Mesothelial cell of epicardium (in vitro differentiated cells): ENCODE measurements at regions not wholly inside any gene's neighbourhood (a gene's known extent, or its start where the extent isn't known, plus 50 kb on each side); places are given as distances from the start of the nearest gene placed in this dataset.

Source experiments
- DNase-seq, 2 experiments: peaks; one replicate each; pipeline ENCODE4 v3.0.0; 2021; ENCODE audit warnings: low spot score in 2 of 2; ENCODE audit not compliant: unreplicated experiment in 2 of 2
- H3K27ac Mint-ChIP-seq: 2 replicates; pipeline ENCODE4 v1.8.0; 2021; ENCODE audit warnings: mixed read lengths
- H3K27me3 Mint-ChIP-seq: 2 replicates; pipeline ENCODE4 v1.8.0; 2021; ENCODE audit warnings: low read depth, mixed read lengths
- H3K36me3 Mint-ChIP-seq: 2 replicates; pipeline ENCODE4 v1.8.0; 2021; ENCODE audit warnings: mixed read lengths
- H3K4me1 Mint-ChIP-seq: 2 replicates; pipeline ENCODE4 v1.8.0; 2021; ENCODE audit warnings: mixed read lengths
- H3K4me3 Mint-ChIP-seq: 2 replicates; pipeline ENCODE4 v1.8.0; 2021; ENCODE audit warnings: mild to moderate bottlenecking, moderate library complexity, mixed read lengths
- H3K9me3 Mint-ChIP-seq: 2 replicates; pipeline ENCODE4 v1.8.0; 2021; ENCODE audit warnings: mixed read lengths
- TF ChIP-seq, protein P1 (sequence below): fragments of 200-600 bp; sonication (generic); IDR thresholded peaks from one replicate; pipeline ENCODE4 v1.5.0; 2021; ENCODE audit warnings: antibody characterized with exemption; ENCODE audit not compliant: unreplicated experiment

- no peak for DNase-seq
- H3K27ac Mint-ChIP-seq = no peak overlapping the region
- peaks cover 5% of the 10 kb centered on the region for H3K4me1 Mint-ChIP-seq
- H3K36me3 Mint-ChIP-seq = no peaks in the 10 kb centered on the region
- H3K9me3 Mint-ChIP-seq = no peaks in the 10 kb centered on the region
- H3K4me3 Mint-ChIP-seq = no peak overlapping the region
- H3K27me3 Mint-ChIP-seq = no peaks in the 10 kb centered on the region
- TF ChIP-seq, protein P1, sequence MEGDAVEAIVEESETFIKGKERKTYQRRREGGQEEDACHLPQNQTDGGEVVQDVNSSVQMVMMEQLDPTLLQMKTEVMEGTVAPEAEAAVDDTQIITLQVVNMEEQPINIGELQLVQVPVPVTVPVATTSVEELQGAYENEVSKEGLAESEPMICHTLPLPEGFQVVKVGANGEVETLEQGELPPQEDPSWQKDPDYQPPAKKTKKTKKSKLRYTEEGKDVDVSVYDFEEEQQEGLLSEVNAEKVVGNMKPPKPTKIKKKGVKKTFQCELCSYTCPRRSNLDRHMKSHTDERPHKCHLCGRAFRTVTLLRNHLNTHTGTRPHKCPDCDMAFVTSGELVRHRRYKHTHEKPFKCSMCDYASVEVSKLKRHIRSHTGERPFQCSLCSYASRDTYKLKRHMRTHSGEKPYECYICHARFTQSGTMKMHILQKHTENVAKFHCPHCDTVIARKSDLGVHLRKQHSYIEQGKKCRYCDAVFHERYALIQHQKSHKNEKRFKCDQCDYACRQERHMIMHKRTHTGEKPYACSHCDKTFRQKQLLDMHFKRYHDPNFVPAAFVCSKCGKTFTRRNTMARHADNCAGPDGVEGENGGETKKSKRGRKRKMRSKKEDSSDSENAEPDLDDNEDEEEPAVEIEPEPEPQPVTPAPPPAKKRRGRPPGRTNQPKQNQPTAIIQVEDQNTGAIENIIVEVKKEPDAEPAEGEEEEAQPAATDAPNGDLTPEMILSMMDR = no peak
Measured at GRCh38 chr4:84046551-84046950, 452.5 kb downstream of the NKX6-1 start.

- H3K4me1 Mint-ChIP-seq = peaks cover 13% of the 10 kb centered on the region
- H3K27me3 Mint-ChIP-seq = no peaks in the 10 kb centered on the region
- H3K9me3 Mint-ChIP-seq = no peaks in the 10 kb centered on the region
- H3K27ac Mint-ChIP-seq = no peak overlapping the region
- no peak overlapping the region for H3K4me3 Mint-ChIP-seq
- DNase-seq = no peak
- TF ChIP-seq, protein P1 = no peak
- H3K36me3 Mint-ChIP-seq = no peaks in the 10 kb centered on the region
Measured at GRCh38 chr4:84041426-84041825, 457.7 kb downstream of the NKX6-1 start.

- Mint-ChIP-seq H3K27me3 (no peaks in the 10 kb centered on the region), H3K9me3 (no peaks in the 10 kb centered on the region), H3K4me1 (peaks cover 24% of the 10 kb centered on the region), H3K4me3 (no peak overlapping the region), H3K36me3 (no peaks in the 10 kb centered on the region), H3K27ac (no peak overlapping the region)
- TF ChIP-seq, protein P1 = no peak
- no peak for DNase-seq
Measured at GRCh38 chr4:84035568-84035967, 463.5 kb downstream of the NKX6-1 start.

DNA sequence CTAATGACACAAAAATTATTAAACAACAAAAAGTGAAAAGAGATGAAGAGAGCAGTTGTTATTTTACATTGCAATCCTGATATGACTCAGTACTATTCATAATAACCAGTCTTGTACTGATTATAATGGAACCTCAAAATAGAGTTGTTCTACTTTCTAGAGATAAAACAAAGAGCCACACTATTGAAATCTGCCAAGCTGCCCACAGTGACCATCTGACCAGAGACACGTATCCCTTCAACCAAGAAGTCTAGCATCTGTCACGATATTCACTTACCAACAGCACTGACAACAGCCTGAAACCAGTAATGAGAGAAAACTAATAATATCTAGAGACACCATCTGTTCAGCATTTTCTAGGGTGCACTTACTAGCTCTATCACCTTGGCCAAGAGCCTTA, 466.7 kb downstream of the NKX6-1 start:
- Mint-ChIP-seq H3K9me3 (peaks cover 4% of the 10 kb centered on the region), H3K27ac (no peak overlapping the region), H3K4me3 (no peak overlapping the region), H3K4me1 (peaks cover 15% of the 10 kb centered on the region), H3K27me3 (no peaks in the 10 kb centered on the region), H3K36me3 (no peaks in the 10 kb centered on the region)
- DNase-seq = no peak
- TF ChIP-seq, protein P1 = no peak

DNA sequence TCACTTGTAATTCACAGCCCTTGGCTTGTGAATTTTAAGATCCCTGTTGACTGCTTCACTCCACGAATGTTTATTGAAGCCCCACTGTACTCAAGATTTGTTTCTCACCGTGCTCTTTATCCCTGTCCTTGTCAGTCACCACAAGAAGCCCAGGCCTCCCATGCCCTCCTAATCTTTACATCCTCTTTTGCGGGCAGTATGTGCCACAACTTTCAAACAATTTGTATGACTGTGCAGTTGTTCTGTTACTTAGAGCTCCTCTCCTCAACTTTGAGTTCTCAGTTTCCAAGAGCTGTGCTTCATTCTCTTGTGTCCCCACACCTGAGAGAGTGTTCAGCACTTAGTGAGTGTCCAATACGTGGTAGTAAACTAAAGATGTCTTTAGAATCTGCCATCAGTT, 467.7 kb downstream of the NKX6-1 start:
- Mint-ChIP-seq H3K9me3 (peaks cover 7% of the 10 kb centered on the region), H3K4me3 (no peak overlapping the region), H3K36me3 (no peaks in the 10 kb centered on the region), H3K4me1 (peaks cover 11% of the 10 kb centered on the region), H3K27ac (no peak overlapping the region), H3K27me3 (no peaks in the 10 kb centered on the region)
- TF ChIP-seq, protein P1 = no peak
- DNase-seq = no peak

- H3K4me3 Mint-ChIP-seq = no peak overlapping the region
- TF ChIP-seq, protein P1 = no peak
- H3K9me3 Mint-ChIP-seq = peaks cover 7% of the 10 kb centered on the region
- H3K27me3 Mint-ChIP-seq = no peaks in the 10 kb centered on the region
- DNase-seq = no peak
- no peak overlapping the region for H3K27ac Mint-ChIP-seq
- no peaks in the 10 kb centered on the region for H3K36me3 Mint-ChIP-seq
- H3K4me1 Mint-ChIP-seq = no peaks in the 10 kb centered on the region
Measured at GRCh38 chr4:84028340-84028739, 470.8 kb downstream of the NKX6-1 start.
